ENCODE measurements at regions not wholly inside any gene's neighbourhood (a gene's known extent, or its start where the extent isn't known, plus 50 kb on each side); places are given as distances from the start of the nearest gene placed in this dataset.
A peak's percentile ranks its signal among the peaks of the same experiment; 100 is the strongest.
"Not testable (repeated sequence)": the region's sequence is repeated elsewhere in the genome, so short reads cannot be mapped to it uniquely, and the experiment has no call there.

DNA sequence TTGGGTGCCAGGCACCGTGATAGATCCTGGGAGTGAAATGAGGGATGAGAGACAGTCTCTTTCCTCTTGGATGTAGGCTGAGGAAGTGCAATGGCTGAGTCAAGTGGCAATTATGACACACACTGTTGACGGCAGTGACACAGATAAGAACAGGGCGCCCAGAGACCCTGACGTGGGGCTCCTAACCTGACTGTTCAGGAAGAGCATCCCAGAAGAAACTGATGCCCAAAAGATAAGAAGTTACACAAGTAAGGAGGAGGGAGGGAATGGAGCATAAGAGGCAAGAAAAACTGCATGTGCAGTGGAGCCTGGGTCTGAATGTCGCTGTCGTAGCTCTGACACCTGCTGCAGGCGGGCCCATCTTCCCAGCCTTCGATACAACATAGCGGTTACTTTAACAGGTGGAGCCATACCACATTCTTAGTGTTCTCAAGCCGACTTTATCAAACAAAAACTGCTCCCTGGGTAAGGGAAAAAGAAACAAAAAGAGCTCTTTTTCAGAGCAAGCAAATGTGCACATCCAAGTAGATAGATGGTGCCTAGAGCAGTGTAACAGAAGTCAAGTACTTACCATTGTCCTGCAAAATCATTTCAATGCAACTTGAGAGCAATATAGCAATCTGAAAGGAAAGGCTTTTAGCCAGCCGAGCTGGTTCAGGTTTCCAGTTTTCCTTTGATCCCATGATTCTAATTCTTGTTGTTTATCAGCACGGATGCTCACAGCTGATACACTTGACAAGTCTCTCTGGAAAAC is 463.9 kb upstream of the JARID2 start:
- no peak for DNase-seq
- peaks cover 12% of the 10 kb centered on the region for H3K9me3 Mint-ChIP-seq
- ChIA-PET POLR2A (no interaction called here), CTCF (interaction anchor here (0.6 kb wide), 1 partner anchor 16 kb away, joined by 4 read pairs; no protein-coding TSS in a partner anchor)
- H3K27ac Mint-ChIP-seq, result no peak overlapping the region
- H3K4me1 Mint-ChIP-seq, result peaks cover 25% of the 10 kb centered on the region
- H3K4me3 Mint-ChIP-seq, result no peak overlapping the region
- no peaks in the 10 kb centered on the region for H3K27me3 Mint-ChIP-seq
- peaks cover 3% of the 10 kb centered on the region for H3K36me3 Mint-ChIP-seq (ENCODE audit: low read depth)

DNA sequence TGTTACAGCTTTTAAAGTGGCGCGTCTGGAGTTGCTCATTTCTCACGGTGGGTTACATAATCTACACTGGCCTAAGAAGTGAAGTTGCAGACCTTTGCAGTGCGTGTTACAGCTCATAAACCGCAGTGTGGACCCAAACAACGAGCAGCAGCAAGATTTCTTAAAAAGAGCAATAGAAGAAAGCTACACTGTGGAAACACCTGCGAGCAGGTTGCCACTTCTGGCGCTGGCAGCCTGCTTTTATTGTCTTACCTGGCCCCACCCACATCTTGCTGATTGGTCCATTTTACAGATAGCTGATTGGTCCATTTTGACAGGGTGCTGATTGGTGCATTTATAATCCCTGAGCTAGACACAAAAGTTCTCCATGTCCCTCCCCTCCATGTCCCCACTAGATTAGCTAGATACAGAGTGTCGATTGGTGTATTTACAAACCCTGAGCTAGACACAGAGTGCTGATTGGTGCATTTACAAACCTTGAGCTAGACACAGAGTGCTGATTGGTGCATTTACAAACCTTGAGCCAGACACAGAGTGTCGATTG is 462.9 kb upstream of the JARID2 start:
- H3K27ac Mint-ChIP-seq; POLR2A ChIA-PET; DNase-seq; H3K4me3 Mint-ChIP-seq; H3K27me3 Mint-ChIP-seq; H3K36me3 Mint-ChIP-seq (ENCODE audit: low read depth): not testable (repeated sequence)
- Mint-ChIP-seq H3K9me3 (peaks cover 12% of the 10 kb centered on the region), H3K4me1 (peaks cover 33% of the 10 kb centered on the region)
- CTCF ChIA-PET, result interaction anchor here (0.6 kb wide), 1 partner anchor 17 kb away, joined by 4 read pairs; no protein-coding TSS in a partner anchor

DNA sequence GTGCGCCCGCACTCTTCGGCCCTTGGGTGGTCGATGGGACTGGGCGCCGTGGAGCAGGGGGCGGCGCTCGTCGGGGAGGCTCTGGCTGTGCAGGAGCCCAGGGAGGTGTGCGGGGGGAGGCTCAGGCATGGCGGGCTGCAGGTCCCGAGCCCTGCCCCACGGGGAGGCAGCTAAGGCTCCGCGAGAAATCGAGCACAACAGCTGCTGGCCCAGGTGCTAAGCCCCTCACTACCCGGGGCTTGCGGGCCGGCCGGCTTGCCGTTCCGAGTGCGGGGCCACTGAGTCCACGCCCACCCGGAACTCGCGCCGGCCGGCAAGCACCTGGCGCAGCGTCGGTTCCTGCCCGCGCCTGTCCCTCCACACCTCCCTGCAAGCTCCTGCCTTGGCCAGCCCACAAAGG is 462.3 kb upstream of the JARID2 start:
- Mint-ChIP-seq H3K9me3 (peaks cover 9% of the 10 kb centered on the region), H3K4me3 (no peak overlapping the region), H3K4me1 (peaks cover 34% of the 10 kb centered on the region), H3K27me3 (no peaks in the 10 kb centered on the region), H3K27ac (no peak overlapping the region), H3K36me3 (ENCODE audit: low read depth) (peaks cover 3% of the 10 kb centered on the region)
- ChIA-PET POLR2A (no interaction called here), CTCF (no interaction called here)
- DNase-seq, result no peak

DNA sequence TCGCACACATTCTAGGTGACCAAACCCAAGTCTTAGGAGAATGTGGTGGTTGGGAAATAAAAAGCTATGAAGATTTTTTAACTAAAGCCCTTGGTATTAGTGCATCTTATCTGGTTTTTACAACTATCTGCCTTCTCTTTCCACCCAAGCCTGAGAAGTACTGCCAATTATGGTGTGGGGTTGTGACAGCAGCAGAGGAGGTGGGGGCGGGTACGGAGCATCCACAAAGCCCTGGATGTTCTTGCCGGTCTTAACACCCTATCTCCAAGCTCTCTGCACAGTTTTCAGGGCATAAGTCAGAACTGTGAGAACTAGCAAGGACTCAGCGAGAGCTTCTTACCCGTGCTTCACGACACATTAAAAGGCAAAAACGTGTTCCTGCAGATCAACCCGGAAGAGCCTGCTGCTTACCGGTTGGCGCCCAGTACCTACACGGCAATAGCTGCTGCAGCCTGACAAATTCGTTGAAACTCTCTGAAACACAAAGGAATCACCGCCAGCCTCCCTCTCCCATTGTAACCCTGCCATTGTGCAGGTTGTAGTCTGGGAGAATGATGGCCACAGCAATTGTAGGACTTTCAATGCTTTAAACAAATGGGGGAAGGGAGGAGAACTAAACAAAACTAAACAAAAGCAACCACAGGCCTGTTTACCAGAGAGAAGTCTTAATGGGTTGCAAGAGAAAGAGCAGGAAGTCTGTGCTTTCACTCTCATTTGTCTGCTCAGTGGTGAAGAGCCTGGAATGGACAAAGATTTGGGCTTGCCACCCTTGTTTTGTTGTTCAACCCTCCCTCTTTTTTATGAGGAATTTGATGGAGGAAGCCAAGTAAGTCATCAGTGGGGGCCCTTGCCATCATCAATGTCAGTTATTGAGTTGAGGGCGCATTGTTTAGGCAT is 461.0 kb upstream of the JARID2 start:
- ChIA-PET POLR2A (interaction anchor here (1.0 kb wide), 1 partner anchor 65 kb away, joined by 3 read pairs; no protein-coding TSS in a partner anchor), CTCF (no interaction called here)
- DNase-seq, result peak; percentile 28
- Mint-ChIP-seq H3K4me1 (peaks cover 34% of the 10 kb centered on the region), H3K27ac (peak overlapping the region; percentile 71), H3K27me3 (no peaks in the 10 kb centered on the region), H3K9me3 (peaks cover 6% of the 10 kb centered on the region), H3K36me3 (ENCODE audit: low read depth) (peaks cover 3% of the 10 kb centered on the region), H3K4me3 (peak overlapping the region; percentile 36)

DNA sequence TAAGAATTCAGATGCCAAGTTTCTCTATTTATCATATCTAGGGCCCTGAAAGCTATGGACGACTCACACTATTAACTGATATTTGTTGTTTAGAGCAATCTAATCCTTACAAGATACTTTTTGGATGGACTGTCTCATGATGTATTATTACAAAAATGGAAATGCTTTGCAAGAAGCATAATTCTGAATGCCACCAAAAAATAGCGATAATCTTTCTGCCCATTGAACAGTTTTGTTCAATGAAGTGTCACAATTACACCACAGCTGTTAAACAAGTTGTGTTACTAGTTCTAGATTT is 460.4 kb upstream of the JARID2 start:
- H3K4me3 Mint-ChIP-seq, result no peak overlapping the region

DNA sequence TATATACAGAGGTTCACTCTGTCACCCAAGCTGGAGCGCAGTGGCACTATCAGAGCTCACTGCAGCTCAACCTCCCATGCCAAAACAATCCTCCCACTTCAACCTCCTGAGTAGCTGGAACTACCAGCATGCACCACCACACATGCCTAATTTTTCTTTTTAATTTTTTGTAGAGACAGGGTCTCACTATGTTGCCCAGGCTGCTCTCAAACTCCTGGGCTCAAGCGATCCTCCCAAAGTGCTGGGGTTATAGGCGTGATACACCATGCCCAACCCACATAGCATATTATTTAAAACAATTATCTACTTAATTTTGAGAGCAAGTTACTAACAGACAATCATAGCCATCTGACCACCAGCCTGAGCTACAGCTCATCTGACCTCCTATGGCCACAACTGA is 459.9 kb upstream of the JARID2 start:
- Mint-ChIP-seq H3K27me3 (no peaks in the 10 kb centered on the region), H3K4me1 (peaks cover 34% of the 10 kb centered on the region), H3K36me3 (ENCODE audit: low read depth) (peaks cover 3% of the 10 kb centered on the region), H3K27ac (no peak overlapping the region), H3K9me3 (peaks cover 6% of the 10 kb centered on the region), H3K4me3 (no peak overlapping the region)
- no peak for DNase-seq
- CTCF ChIA-PET, result interaction anchor here (0.8 kb wide), 1 partner anchor 15 kb away, joined by 5 read pairs; no protein-coding TSS in a partner anchor
- POLR2A ChIA-PET, result no interaction called here

More for the DNA sequence above, 460.4 kb upstream of the JARID2 start:
- no peak for DNase-seq
- Mint-ChIP-seq H3K27me3 (no peaks in the 10 kb centered on the region), H3K36me3 (ENCODE audit: low read depth) (peaks cover 3% of the 10 kb centered on the region), H3K4me1 (peaks cover 34% of the 10 kb centered on the region), H3K9me3 (peaks cover 6% of the 10 kb centered on the region), H3K27ac (no peak overlapping the region)
- CTCF ChIA-PET, result no interaction called here
- POLR2A ChIA-PET, result interaction anchor here (1.0 kb wide), 1 partner anchor 66 kb away, joined by 3 read pairs; no protein-coding TSS in a partner anchor

DNA sequence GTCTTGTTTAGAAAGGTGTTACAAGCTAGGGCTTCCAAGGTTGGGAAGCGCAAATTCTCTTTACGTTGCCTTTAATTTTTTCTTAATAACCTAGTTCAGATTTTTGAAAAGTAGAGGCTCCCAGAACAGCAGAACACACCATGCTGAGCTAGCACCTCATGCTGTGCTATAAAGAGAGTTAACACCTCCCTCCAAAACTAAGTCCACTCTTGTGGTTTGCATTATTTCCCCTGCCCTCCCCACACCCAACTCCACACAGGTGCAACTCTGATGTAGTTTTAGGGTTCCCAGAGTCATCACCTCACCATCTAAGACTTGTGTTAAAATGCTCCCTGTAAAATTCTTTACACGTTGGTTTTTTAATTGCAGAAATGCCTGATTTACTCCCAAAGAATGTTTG is 459.4 kb upstream of the JARID2 start:
- peaks cover 36% of the 10 kb centered on the region for H3K4me1 Mint-ChIP-seq
- H3K9me3 Mint-ChIP-seq, result peaks cover 6% of the 10 kb centered on the region
- no peak for DNase-seq
- H3K27me3 Mint-ChIP-seq, result no peaks in the 10 kb centered on the region
- H3K27ac Mint-ChIP-seq, result no peak overlapping the region
- no peak overlapping the region for H3K4me3 Mint-ChIP-seq
- peaks cover 3% of the 10 kb centered on the region for H3K36me3 Mint-ChIP-seq (ENCODE audit: low read depth)
- POLR2A ChIA-PET, result no interaction called here
- CTCF ChIA-PET, result interaction anchor here (0.8 kb wide), 1 partner anchor 16 kb away, joined by 5 read pairs; no protein-coding TSS in a partner anchor

DNA sequence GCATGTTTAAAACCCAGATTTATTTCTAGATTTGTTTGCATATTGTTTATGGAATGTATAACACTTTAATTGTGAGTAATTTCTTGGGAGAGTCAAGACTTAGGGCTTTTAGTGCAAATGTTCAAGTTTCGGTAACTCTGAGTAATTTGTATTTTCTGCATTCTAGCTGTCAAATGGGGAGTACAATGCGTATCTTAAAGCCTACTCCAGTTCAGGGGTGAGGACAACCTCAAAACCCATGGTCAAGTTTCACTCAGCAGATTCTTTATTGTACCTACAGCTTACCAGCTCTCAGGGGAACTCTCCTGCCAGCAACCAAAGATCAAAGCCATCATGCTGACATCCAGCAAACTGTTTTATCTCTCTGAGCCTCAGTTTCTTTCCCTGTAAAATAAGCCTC is 458.6 kb upstream of the JARID2 start:
- ChIA-PET CTCF (no interaction called here), POLR2A (no interaction called here)
- Mint-ChIP-seq H3K4me1 (peaks cover 36% of the 10 kb centered on the region), H3K27me3 (no peaks in the 10 kb centered on the region), H3K4me3 (no peak overlapping the region), H3K9me3 (peaks cover 6% of the 10 kb centered on the region), H3K36me3 (ENCODE audit: low read depth) (peaks cover 3% of the 10 kb centered on the region), H3K27ac (no peak overlapping the region)
- no peak for DNase-seq

DNA sequence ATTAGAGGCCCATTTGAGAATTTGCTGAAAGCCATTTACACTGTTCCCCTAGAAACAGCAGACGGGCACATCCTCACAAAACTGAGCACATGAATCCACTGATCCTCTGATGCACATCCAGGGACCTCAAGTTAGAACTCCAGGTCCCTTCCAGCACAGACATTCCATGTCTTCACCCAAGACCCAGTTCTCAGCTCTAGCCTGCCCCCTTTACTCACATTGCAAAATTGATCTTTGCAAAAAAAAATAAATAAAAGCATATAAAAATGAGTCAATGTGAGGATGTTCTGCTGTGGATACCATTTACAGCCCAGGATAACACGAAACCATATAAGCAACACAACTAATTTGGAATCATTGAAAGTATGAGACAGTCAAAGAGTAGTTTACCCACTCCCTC is 458.2 kb upstream of the JARID2 start:
- DNase-seq, result no peak
- no peak overlapping the region for H3K4me3 Mint-ChIP-seq
- no peaks in the 10 kb centered on the region for H3K27me3 Mint-ChIP-seq
- H3K36me3 Mint-ChIP-seq (ENCODE audit: low read depth), result peaks cover 2% of the 10 kb centered on the region
- no peak overlapping the region for H3K27ac Mint-ChIP-seq
- CTCF ChIA-PET, result no interaction called here
- POLR2A ChIA-PET, result no interaction called here
- peaks cover 36% of the 10 kb centered on the region for H3K4me1 Mint-ChIP-seq
- H3K9me3 Mint-ChIP-seq, result peaks cover 6% of the 10 kb centered on the region

DNA sequence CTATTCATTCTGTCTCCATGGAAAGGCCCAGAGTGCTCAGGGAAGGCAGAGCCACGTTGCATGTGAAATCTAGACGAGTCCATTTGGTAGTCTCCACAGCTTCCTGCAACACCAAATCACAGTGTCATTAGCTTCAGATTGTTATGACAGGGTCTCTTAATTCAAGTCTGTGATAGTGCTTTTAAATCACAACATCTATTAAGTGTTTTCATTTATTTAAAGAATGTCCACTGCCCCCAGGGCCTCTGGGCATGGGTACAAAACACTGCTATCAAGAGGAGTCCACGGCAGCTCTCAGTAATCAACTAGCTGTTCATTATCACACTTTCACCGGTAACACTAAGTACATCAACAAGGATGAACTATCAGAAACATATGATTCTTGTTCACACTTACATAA is 455.9 kb upstream of the JARID2 start:
- ChIA-PET POLR2A (no interaction called here), CTCF (no interaction called here)
- no peaks in the 10 kb centered on the region for H3K27me3 Mint-ChIP-seq
- DNase-seq, result no peak
- no peaks in the 10 kb centered on the region for H3K9me3 Mint-ChIP-seq
- H3K36me3 Mint-ChIP-seq (ENCODE audit: low read depth), result no peaks in the 10 kb centered on the region
- H3K27ac Mint-ChIP-seq, result no peak overlapping the region
- H3K4me3 Mint-ChIP-seq, result no peak overlapping the region
- peaks cover 28% of the 10 kb centered on the region for H3K4me1 Mint-ChIP-seq

DNA sequence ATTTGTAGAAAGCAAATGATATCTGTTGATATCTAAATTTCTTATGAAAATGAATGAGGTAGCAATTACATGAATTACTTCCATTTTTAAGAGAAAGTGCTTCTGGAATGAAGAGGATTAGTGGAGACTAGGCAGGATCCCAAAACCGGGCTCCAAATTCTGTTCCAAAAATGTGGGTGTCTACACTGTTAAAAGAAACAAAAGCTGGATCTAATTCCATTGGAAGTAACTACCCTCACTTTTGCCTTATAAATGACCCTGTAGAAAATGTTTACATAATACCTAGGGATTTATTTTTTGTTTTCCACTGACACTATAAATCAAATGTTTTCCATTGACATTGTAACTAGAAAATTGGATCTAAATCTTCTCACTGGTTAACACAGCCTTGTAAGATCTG is 454.9 kb upstream of the JARID2 start:
- ChIA-PET CTCF (no interaction called here), POLR2A (no interaction called here)
- Mint-ChIP-seq H3K9me3 (no peaks in the 10 kb centered on the region), H3K27ac (no peak overlapping the region), H3K4me3 (no peak overlapping the region), H3K36me3 (ENCODE audit: low read depth) (no peaks in the 10 kb centered on the region), H3K4me1 (peaks cover 20% of the 10 kb centered on the region), H3K27me3 (no peaks in the 10 kb centered on the region)
- DNase-seq, result no peak

DNA sequence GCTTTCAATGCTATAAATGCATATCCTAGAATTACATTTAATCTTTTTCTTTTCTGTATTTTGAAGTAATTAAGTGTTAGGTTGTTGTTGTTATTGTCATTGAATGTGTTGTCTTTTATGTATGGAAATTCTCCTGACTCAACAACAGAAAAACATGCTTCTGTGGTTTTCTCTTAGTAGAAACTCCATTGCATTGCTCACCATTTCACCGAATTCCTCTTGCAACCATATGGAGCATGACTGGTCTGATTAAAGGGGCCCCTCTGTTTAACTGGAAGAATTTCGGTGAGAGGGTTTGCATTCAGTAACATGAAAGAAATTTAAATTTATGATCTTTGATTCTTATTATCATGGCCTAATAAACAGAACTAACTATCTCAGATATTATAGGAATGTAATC is 454.3 kb upstream of the JARID2 start:
- Mint-ChIP-seq H3K36me3 (ENCODE audit: low read depth) (no peaks in the 10 kb centered on the region), H3K27me3 (no peaks in the 10 kb centered on the region), H3K4me3 (no peak overlapping the region), H3K9me3 (no peaks in the 10 kb centered on the region), H3K4me1 (peaks cover 15% of the 10 kb centered on the region), H3K27ac (no peak overlapping the region)
- ChIA-PET POLR2A (no interaction called here), CTCF (no interaction called here)
- no peak for DNase-seq

DNA sequence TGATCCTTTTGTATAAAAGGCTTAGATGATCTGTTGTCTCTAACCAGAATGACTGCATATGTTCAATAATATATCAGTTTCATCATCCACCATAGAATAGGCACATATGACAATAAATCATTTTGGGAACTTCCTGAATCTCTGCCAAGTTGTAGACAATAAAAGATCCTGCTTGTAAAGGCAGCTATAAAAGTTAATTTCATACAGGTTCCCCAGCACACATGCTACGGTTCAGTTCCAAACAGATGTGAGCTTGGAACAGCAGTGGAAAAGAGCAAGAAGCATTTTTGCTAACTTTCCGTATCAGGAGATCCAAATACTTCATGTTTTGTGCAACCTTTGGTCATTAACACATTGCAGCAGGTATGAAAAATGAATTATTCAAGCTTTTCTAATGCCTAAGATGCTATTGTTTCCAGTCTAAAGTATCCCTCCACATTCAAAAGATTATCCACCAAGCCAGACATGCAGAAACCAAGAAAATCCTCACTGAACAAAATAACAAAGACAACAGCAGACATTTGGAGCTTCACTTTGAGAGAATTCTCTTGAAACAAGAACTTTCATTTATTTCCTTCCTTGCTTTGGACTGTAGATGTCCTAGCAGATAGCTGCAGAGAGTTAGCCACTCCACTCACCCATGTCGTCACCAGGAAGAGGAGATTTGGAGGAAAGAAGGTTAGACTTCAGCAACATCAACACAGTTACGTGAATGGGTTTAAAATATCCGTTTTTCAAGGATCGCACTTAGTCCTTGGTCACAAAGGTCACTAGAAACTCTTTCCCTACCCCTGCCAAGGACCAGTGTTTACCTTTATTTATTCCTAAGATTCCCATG is 453.5 kb upstream of the JARID2 start:
- no peak overlapping the region for H3K4me3 Mint-ChIP-seq
- POLR2A ChIA-PET, result interaction anchor here (0.8 kb wide), 1 partner anchor 128 kb away, joined by 3 read pairs; no protein-coding TSS in a partner anchor
- no peak for DNase-seq

More for the DNA sequence above, 453.5 kb upstream of the JARID2 start:
- H3K4me1 Mint-ChIP-seq, result peaks cover 7% of the 10 kb centered on the region
- no peaks in the 10 kb centered on the region for H3K36me3 Mint-ChIP-seq (ENCODE audit: low read depth)
- H3K27ac Mint-ChIP-seq, result no peak overlapping the region
- CTCF ChIA-PET, result no interaction called here
- H3K27me3 Mint-ChIP-seq, result no peaks in the 10 kb centered on the region
- H3K9me3 Mint-ChIP-seq, result no peaks in the 10 kb centered on the region

All from activated CD4-positive, alpha-beta memory T cell treated with anti-CD3 and anti-CD28 coated beads, Interleukin-2, amount 10 ng/mL, durations not matched to agents 7 days and 5 days (primary cell).